HG02642 (cell line): ENCODE measurements at regions not wholly inside any gene's neighbourhood (a gene's known extent, or its start where the extent isn't known, plus 50 kb on each side); places are given as distances from the start of the nearest gene placed in this dataset.

Source experiments
- ATAC-seq: cut with Tn5 transposase; IDR thresholded peaks from one replicate; pipeline ENCODE4 v1.9.1; 2021; ENCODE audit warnings: mild to moderate bottlenecking; ENCODE audit not compliant: unreplicated experiment, poor library complexity

GRCh38 chr2:18218160-18218933 is 339.9 kb downstream of the KCNS3 start:
- no peak for ATAC-seq

GRCh38 chr2:18214936-18215335 is 336.5 kb downstream of the KCNS3 start:
- ATAC-seq, result no peak

GRCh38 chr2:18213986-18214385 is 335.5 kb downstream of the KCNS3 start:
- ATAC-seq, result no peak

GRCh38 chr2:18209934-18210639 is 331.6 kb downstream of the KCNS3 start:
- ATAC-seq, result no peak

GRCh38 chr2:18208956-18209355 is 330.5 kb downstream of the KCNS3 start:
- ATAC-seq, result no peak

GRCh38 chr2:18200771-18201170 is 322.3 kb downstream of the KCNS3 start:
- no peak for ATAC-seq

GRCh38 chr2:18198677-18199076 is 320.2 kb downstream of the KCNS3 start:
- ATAC-seq, result no peak

GRCh38 chr2:18194161-18194560 is 315.7 kb downstream of the KCNS3 start:
- ATAC-seq, result no peak

- ATAC-seq, result no peak
Observed at GRCh38 chr2:18186816-18187613, 308.5 kb downstream of the KCNS3 start.

GRCh38 chr2:18182861-18183260 is 304.4 kb downstream of the KCNS3 start:
- ATAC-seq, result no peak

- no peak for ATAC-seq
Observed at GRCh38 chr2:18180912-18181311, 302.4 kb downstream of the KCNS3 start.

- ATAC-seq, result no peak
Observed at GRCh38 chr2:18180031-18180610, 301.7 kb downstream of the KCNS3 start.

GRCh38 chr2:18178736-18179349 is 300.4 kb downstream of the KCNS3 start:
- peak; percentile 92 for ATAC-seq

GRCh38 chr2:18176679-18177215 is 298.3 kb downstream of the KCNS3 start:
- ATAC-seq, result no peak

GRCh38 chr2:18172607-18173006 is 294.1 kb downstream of the KCNS3 start:
- no peak for ATAC-seq

- no peak for ATAC-seq
Observed at GRCh38 chr2:18171191-18172139, 293.0 kb downstream of the KCNS3 start.

GRCh38 chr2:18170642-18171041 is 292.2 kb downstream of the KCNS3 start:
- no peak for ATAC-seq

- no peak for ATAC-seq
Observed at GRCh38 chr2:18169893-18170175, 291.4 kb downstream of the KCNS3 start.
